ENCODE measurements at regions not wholly inside any gene's neighbourhood (a gene's known extent, or its start where the extent isn't known, plus 50 kb on each side); places are given as distances from the start of the nearest gene placed in this dataset.

DNA sequence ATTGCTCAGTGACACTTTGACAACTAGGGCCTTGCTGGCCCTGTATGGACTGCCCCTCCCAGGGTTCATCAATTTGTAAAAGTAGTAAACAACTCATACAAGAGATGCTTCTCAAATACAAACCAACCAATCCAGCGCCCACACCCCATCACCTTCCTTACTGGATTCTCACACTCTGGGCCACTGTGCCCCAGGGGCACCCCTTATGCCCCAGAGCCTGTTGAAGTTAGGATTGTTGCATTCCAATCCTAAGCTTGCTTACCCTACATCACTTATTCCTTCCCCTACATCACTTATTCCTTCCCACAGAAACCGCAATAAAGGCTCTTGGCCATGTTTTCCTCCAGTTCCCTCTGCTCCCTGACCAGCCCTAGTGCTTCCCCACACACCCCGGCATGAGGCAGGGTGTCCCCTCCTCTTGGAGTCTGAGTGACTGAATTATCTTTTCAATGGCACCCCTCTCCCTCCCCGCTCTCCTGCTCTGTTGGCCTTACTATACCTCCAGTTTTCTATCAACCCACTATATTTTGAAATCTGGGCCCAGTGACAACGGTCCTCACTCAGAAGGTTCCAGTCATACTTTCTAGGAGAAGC lies 182.4 kb upstream of the S1PR3 start:
- no TSS peak for BruUV-seq (replicated peaks)
- dilution Hi-C loops (cut with HindIII; ENCODE audit: low sequenced_read_pairs, unreplicated experiment) (no loop called here), intact Hi-C loops (cut with micrococcal nuclease) (no loop called here), in situ Hi-C loops (cut with MboI; ENCODE audit: low sequenced_read_pairs) (no loop called here)
- TF ChIP-seq BHLHE40 (IDR thresholded peaks at IDR 0.05; ENCODE audit: low read depth, low read length): no peak
- TF ChIP-seq MAZ (IDR thresholded peaks at IDR 0.05; ENCODE audit: borderline replicate concordance, low read depth, low read length): no peak
- TF ChIP-seq RAD21 (IDR thresholded peaks at IDR 0.05; ENCODE audit: low read length): no peak
- H3K56ac ChIP-seq (ENCODE audit: extremely low read depth, insufficient read depth, low read length): no peak overlapping the region
- ATAC-seq (ENCODE audit: low read depth): no peak
- H3K23ac ChIP-seq (ENCODE audit: low read depth, low read length): no peak overlapping the region
- POLR2A ChIA-PET (ENCODE audit: unreplicated experiment): no interaction called here
- H3K14ac ChIP-seq (replicated peaks; ENCODE audit: low read depth, low read length): no peak overlapping the region
- no CpG with 5 or more reads among the region's 5 CpGs for WGBS, 2 experiments (ENCODE audit: extremely low coverage in 2 of 2, insufficient read length in 1 of 2)
- H3K9me3 ChIP-seq (ENCODE audit: control insufficient read depth, insufficient read depth, low read length): no peaks in the 10 kb centered on the region
- H4K91ac ChIP-seq (ENCODE audit: insufficient read depth, low read depth, low read length): no peak overlapping the region
- H3K4me1 ChIP-seq (ENCODE audit: control insufficient read depth, insufficient read depth, low read length): peaks cover 14% of the 10 kb centered on the region
- DNase-seq: no peak
- H2AK5ac ChIP-seq (ENCODE audit: low read depth, low read length): no peak overlapping the region; the same call in 1 of the 2 replicates
- H3K4me2 ChIP-seq (ENCODE audit: low read depth, low read length): no peak overlapping the region
- H2AK9ac ChIP-seq (replicated peaks; ENCODE audit: low read depth, low read length, poor library complexity): no peak overlapping the region
- H3K36me3 ChIP-seq (ENCODE audit: control insufficient read depth, insufficient read depth, low read length): no peaks in the 10 kb centered on the region
- H3K27ac ChIP-seq (ENCODE audit: insufficient read depth, low read length): no peak overlapping the region; the same call in 1 of the 2 replicates
- H3K27me3 ChIP-seq (ENCODE audit: control insufficient read depth, insufficient read depth, low read length): no peaks in the 10 kb centered on the region
- no peaks in the 10 kb centered on the region for H3K9me1 ChIP-seq (ENCODE audit: insufficient read depth, low read length)
- H2AFZ ChIP-seq (replicated peaks; ENCODE audit: low read length, poor library complexity): no peak overlapping the region
- no peak overlapping the region; the same call in 1 of the 2 replicates for H3K18ac ChIP-seq (ENCODE audit: low read depth, low read length)
- CTCF ChIA-PET: no interaction called here
- H3K9ac ChIP-seq (ENCODE audit: low read depth, low read length): no peak overlapping the region
- no peak overlapping the region for H4K8ac ChIP-seq (ENCODE audit: low read depth in 2 of 2, low read length in 2 of 2)
- H3K4ac ChIP-seq (ENCODE audit: low read depth, low read length): 0 out of 2 replicates have a peak overlapping the region, but pooled peaks have one; percentile 9
- H2BK15ac ChIP-seq (ENCODE audit: low read depth, low read length): no peak overlapping the region
- no peak overlapping the region for H4K5ac ChIP-seq (ENCODE audit: low read depth, low read length)
- H3K79me1 ChIP-seq (ENCODE audit: low read depth in 1 of 2, low read length in 2 of 2): no peaks in the 10 kb centered on the region
- no peaks in the 10 kb centered on the region for H4K20me1 ChIP-seq (ENCODE audit: insufficient read depth, low read length)
- H2BK5ac ChIP-seq (ENCODE audit: low read depth, low read length, poor library complexity, severe bottlenecking): no peak overlapping the region
- no peak overlapping the region for H3K4me3 ChIP-seq (ENCODE audit: insufficient read depth, low read depth, low read length)
- 0 out of 2 replicates have a peak overlapping the region, but pooled peaks have one; percentile 33 for H2BK120ac ChIP-seq (ENCODE audit: low read depth, low read length)
- peak overlapping the region; percentile 50; the same call in 1 of the 2 replicates for H2BK20ac ChIP-seq (ENCODE audit: low read depth, low read length)

Measured in IMR-90 (cell line).